GM19438 (cell line): ENCODE measurements at regions not wholly inside any gene's neighbourhood (a gene's known extent, or its start where the extent isn't known, plus 50 kb on each side); places are given as distances from the start of the nearest gene placed in this dataset.
"Not testable (repeated sequence)": the region's sequence is repeated elsewhere in the genome, so short reads cannot be mapped to it uniquely, and the experiment has no call there.

ENCODE experiments used
- ATAC-seq: cut with Tn5 transposase; IDR thresholded peaks from one replicate; pipeline ENCODE4 v1.9.1; 2021; ENCODE audit warnings: low read depth; ENCODE audit not compliant: unreplicated experiment

- no peak for ATAC-seq
These were observed 235.0 kb upstream of the ERCC4 start for GRCh38 chr16:13684819-13685563.

- ATAC-seq: no peak
These were observed 223.9 kb upstream of the ERCC4 start for GRCh38 chr16:13696017-13696416.

- no peak for ATAC-seq
These were observed 222.9 kb upstream of the ERCC4 start for GRCh38 chr16:13697013-13697412.

- no peak for ATAC-seq
These were observed 222.4 kb upstream of the ERCC4 start for GRCh38 chr16:13697568-13697967.

GRCh38 chr16:13702614-13703013 is 217.3 kb upstream of the ERCC4 start:
- no peak for ATAC-seq

GRCh38 chr16:13708347-13709120 is 211.4 kb upstream of the ERCC4 start:
- ATAC-seq: no peak

- no peak for ATAC-seq
These were observed 201.2 kb upstream of the ERCC4 start for GRCh38 chr16:13718748-13719147.

GRCh38 chr16:13727943-13728342 is 192.0 kb upstream of the ERCC4 start:
- no peak for ATAC-seq

- no peak for ATAC-seq
These were observed 186.4 kb upstream of the ERCC4 start for GRCh38 chr16:13733561-13733960.

- not testable (repeated sequence) for ATAC-seq
These were observed 180.2 kb upstream of the ERCC4 start for GRCh38 chr16:13739621-13740373.

GRCh38 chr16:13742928-13743327 is 177.0 kb upstream of the ERCC4 start:
- no peak for ATAC-seq

GRCh38 chr16:13743571-13743970 is 176.4 kb upstream of the ERCC4 start:
- no peak for ATAC-seq

GRCh38 chr16:13756411-13757140 is 163.4 kb upstream of the ERCC4 start:
- ATAC-seq: no peak

- ATAC-seq: no peak
These were observed 153.6 kb upstream of the ERCC4 start for GRCh38 chr16:13766334-13766733.

GRCh38 chr16:13767215-13767614 is 152.7 kb upstream of the ERCC4 start:
- ATAC-seq: no peak

- no peak for ATAC-seq
These were observed 151.5 kb upstream of the ERCC4 start for GRCh38 chr16:13768471-13768870.

GRCh38 chr16:13770436-13770835 is 149.5 kb upstream of the ERCC4 start:
- ATAC-seq: no peak

GRCh38 chr16:13772782-13773181 is 147.2 kb upstream of the ERCC4 start:
- ATAC-seq: no peak

- ATAC-seq: no peak
These were observed 140.3 kb upstream of the ERCC4 start for GRCh38 chr16:13779676-13780075.

- ATAC-seq: no peak
These were observed 139.4 kb upstream of the ERCC4 start for GRCh38 chr16:13780406-13781168.
